Fibroblast of skin of right quadriceps (primary cell): ENCODE measurements at regions not wholly inside any gene's neighbourhood (a gene's known extent, or its start where the extent isn't known, plus 50 kb on each side); places are given as distances from the start of the nearest gene placed in this dataset.

ENCODE experiments used
- DNase-seq: peaks from one replicate; pipeline ENCODE4 v3.0.0-alpha.2; 2013

- no peak for DNase-seq
These were observed 350.0 kb upstream of the BCHE start for GRCh38 chr3:166187237-166187636.

GRCh38 chr3:166186003-166186402 is 348.8 kb upstream of the BCHE start:
- no peak for DNase-seq

GRCh38 chr3:166177130-166177529 is 339.9 kb upstream of the BCHE start:
- no peak for DNase-seq

GRCh38 chr3:166171695-166172094 is 334.5 kb upstream of the BCHE start:
- DNase-seq: no peak

GRCh38 chr3:166169681-166170080 is 332.5 kb upstream of the BCHE start:
- no peak for DNase-seq

- DNase-seq: no peak
These were observed 290.7 kb upstream of the BCHE start for GRCh38 chr3:166127969-166128368.

- DNase-seq: no peak
These were observed 288.0 kb upstream of the BCHE start for GRCh38 chr3:166125179-166125578.

- peak; percentile 48 for DNase-seq
These were observed 286.4 kb upstream of the BCHE start for GRCh38 chr3:166123576-166123975.

GRCh38 chr3:166123088-166123487 is 285.9 kb upstream of the BCHE start:
- DNase-seq: no peak

- no peak for DNase-seq
These were observed 280.8 kb upstream of the BCHE start for GRCh38 chr3:166118049-166118448.

GRCh38 chr3:166114448-166114847 is 277.2 kb upstream of the BCHE start:
- DNase-seq: no peak

- no peak for DNase-seq
These were observed 274.3 kb upstream of the BCHE start for GRCh38 chr3:166111562-166111961.

GRCh38 chr3:166110102-166110501 is 272.9 kb upstream of the BCHE start:
- no peak for DNase-seq

- DNase-seq: no peak
These were observed 267.7 kb upstream of the BCHE start for GRCh38 chr3:166104938-166105337.

GRCh38 chr3:166100730-166101129 is 263.5 kb upstream of the BCHE start:
- DNase-seq: no peak

- DNase-seq: no peak
These were observed 252.4 kb upstream of the BCHE start for GRCh38 chr3:166089575-166089974.

GRCh38 chr3:166085164-166085856 is 248.1 kb upstream of the BCHE start:
- peak; percentile 3 for DNase-seq

- DNase-seq: no peak
These were observed 242.9 kb upstream of the BCHE start for GRCh38 chr3:166080096-166080495.

- DNase-seq: no peak
These were observed 234.6 kb upstream of the BCHE start for GRCh38 chr3:166071831-166072230.

GRCh38 chr3:166064476-166064875 is 227.3 kb upstream of the BCHE start:
- no peak for DNase-seq

- DNase-seq: no peak
These were observed 223.7 kb upstream of the BCHE start for GRCh38 chr3:166060789-166061479.

- DNase-seq: no peak
These were observed 215.2 kb upstream of the BCHE start for GRCh38 chr3:166052440-166052839.

GRCh38 chr3:166029507-166029906 is 192.3 kb upstream of the BCHE start:
- DNase-seq: no peak

- DNase-seq: peak; percentile 49
These were observed 176.0 kb upstream of the BCHE start for GRCh38 chr3:166013073-166013679.
